Fibroblast of lung (primary cell): ENCODE measurements at regions not wholly inside any gene's neighbourhood (a gene's known extent, or its start where the extent isn't known, plus 50 kb on each side); places are given as distances from the start of the nearest gene placed in this dataset.

Source experiments
- DNase-seq, 2 donors: peaks; one replicate each; pipeline versions ENCODE4 v3.0.0 to v3.0.0-alpha.2; 2010; ENCODE audit warnings: low read depth in 2 of 2
- H2AFZ ChIP-seq: 2 replicates; pipeline ENCODE4 v1.5.1; 2012; ENCODE audit warnings: low read length, control low read depth, inconsistent platforms
- H3K27ac ChIP-seq: 2 replicates; pipeline ENCODE4 v1.5.1; 2011; ENCODE audit warnings: low read length, control low read depth; ENCODE audit not compliant: insufficient read depth
- H3K27me3 ChIP-seq: 2 replicates; pipeline ENCODE4 v1.5.1; 2011; ENCODE audit warnings: mild to moderate bottlenecking, low read length; ENCODE audit not compliant: control insufficient read depth, insufficient read depth
- H3K36me3 ChIP-seq: 2 replicates; pipeline ENCODE4 v1.5.1; 2011; ENCODE audit warnings: low read length; ENCODE audit not compliant: control insufficient read depth, insufficient read depth
- H3K4me1 ChIP-seq: 2 replicates; pipeline ENCODE4 v1.5.1; 2011; ENCODE audit warnings: low read length; ENCODE audit not compliant: control insufficient read depth, insufficient read depth; ENCODE audit errors: extremely low read depth
- H3K4me2 ChIP-seq: 2 replicates; pipeline ENCODE4 v1.5.1; 2011; ENCODE audit warnings: low read length, control low read depth; ENCODE audit not compliant: insufficient read depth; ENCODE audit errors: extremely low read depth
- H3K4me3 ChIP-seq, 4 experiments: fragments of 200-600 bp in 1 of 4; sonication (generic) in 1 of 4; replicated peaks in 1 of 4; 2 replicates each; pipeline ENCODE4 v1.5.1; 2011 to 2016; ENCODE audit warnings: low read length in 4 of 4, low read depth in 3 of 4, mild to moderate bottlenecking in 3 of 4, control low read depth in 2 of 4, inconsistent platforms in 1 of 4, mixed read lengths in 1 of 4; ENCODE audit not compliant: insufficient read depth in 1 of 4; ENCODE audit errors: control extremely low read depth in 1 of 4
- H3K79me2 ChIP-seq: 2 replicates; pipeline ENCODE4 v1.5.1; 2012; ENCODE audit warnings: mild to moderate bottlenecking, low read length, inconsistent platforms; ENCODE audit not compliant: control insufficient read depth, insufficient read depth
- H3K9ac ChIP-seq: 2 replicates; pipeline ENCODE4 v1.5.1; 2011; ENCODE audit warnings: mild to moderate bottlenecking, low read length, control low read depth; ENCODE audit not compliant: insufficient read depth
- H3K9me3 ChIP-seq: 2 replicates; pipeline ENCODE4 v1.5.1; 2012; ENCODE audit warnings: low read depth, low read length; ENCODE audit not compliant: control insufficient read depth, insufficient read depth
- H4K20me1 ChIP-seq: 2 replicates; pipeline ENCODE4 v1.5.1; 2011; ENCODE audit warnings: low read length; ENCODE audit not compliant: control insufficient read depth, insufficient read depth; ENCODE audit errors: extremely low read depth
- EZH2 ChIP-seq: IDR thresholded peaks from 2 replicates; pipeline ENCODE4 v1.5.1; 2012; ENCODE audit warnings: low read length, control low read depth, mild to moderate bottlenecking; ENCODE audit errors: missing control alignments
- TF ChIP-seq, protein P1 (sequence below), 2 donors: IDR thresholded peaks in 1 of 2; conservative IDR thresholded peaks in 1 of 2; 1 replicate in 1 of 2; 2 replicates in 1 of 2; pipeline ENCODE4 v1.5.1; 2011 to 2012; ENCODE audit warnings: low read length in 2 of 2, control low read depth in 1 of 2, inconsistent platforms in 1 of 2, low read depth in 1 of 2, mild to moderate bottlenecking in 1 of 2

DNA sequence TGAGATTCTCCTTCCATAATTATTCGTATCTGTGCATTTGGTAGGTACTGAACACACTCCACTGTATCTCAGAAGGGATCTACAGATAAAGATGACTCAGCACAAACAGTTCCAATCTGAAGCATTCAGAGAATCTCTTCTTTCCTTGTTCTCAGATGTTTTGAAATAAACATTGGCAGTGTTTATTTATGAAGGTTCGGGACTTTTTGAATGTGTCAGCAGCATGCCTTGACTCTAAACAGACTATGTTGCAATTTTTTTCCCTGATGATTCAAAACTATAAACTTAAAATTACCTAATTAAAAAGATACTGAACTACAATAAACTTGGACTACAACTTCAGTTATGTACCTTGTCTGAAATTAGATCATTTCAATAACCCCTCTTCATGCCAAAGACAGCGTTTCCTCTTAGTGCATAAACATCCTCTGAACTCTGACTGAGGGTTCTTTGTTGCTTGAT, 612.9 kb upstream of the TBL1XR1 start:
- Histone ChIP-seq H3K4me1 (no peaks in the 10 kb centered on the region), H3K27me3 (no peaks in the 10 kb centered on the region), H3K9ac (no peak overlapping the region), H3K4me2 (no peak overlapping the region), H3K79me2 (no peaks in the 10 kb centered on the region), H3K9me3 (no peaks in the 10 kb centered on the region), H4K20me1 (no peaks in the 10 kb centered on the region), H3K27ac (no peak overlapping the region), H3K4me3 (no peak overlapping the region), H3K36me3 (no peaks in the 10 kb centered on the region), H2AFZ (no peak overlapping the region)
- TF ChIP-seq, protein P1, sequence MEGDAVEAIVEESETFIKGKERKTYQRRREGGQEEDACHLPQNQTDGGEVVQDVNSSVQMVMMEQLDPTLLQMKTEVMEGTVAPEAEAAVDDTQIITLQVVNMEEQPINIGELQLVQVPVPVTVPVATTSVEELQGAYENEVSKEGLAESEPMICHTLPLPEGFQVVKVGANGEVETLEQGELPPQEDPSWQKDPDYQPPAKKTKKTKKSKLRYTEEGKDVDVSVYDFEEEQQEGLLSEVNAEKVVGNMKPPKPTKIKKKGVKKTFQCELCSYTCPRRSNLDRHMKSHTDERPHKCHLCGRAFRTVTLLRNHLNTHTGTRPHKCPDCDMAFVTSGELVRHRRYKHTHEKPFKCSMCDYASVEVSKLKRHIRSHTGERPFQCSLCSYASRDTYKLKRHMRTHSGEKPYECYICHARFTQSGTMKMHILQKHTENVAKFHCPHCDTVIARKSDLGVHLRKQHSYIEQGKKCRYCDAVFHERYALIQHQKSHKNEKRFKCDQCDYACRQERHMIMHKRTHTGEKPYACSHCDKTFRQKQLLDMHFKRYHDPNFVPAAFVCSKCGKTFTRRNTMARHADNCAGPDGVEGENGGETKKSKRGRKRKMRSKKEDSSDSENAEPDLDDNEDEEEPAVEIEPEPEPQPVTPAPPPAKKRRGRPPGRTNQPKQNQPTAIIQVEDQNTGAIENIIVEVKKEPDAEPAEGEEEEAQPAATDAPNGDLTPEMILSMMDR (conservative IDR thresholded peaks at IDR 0.05 in 1 of 2, IDR thresholded peaks at IDR 0.05 in 1 of 2; ENCODE audit: low read depth in 1 of 2, low read length in 2 of 2) = no peak
- TF ChIP-seq EZH2 = no peak
- peak; percentile 83 to 94 for DNase-seq

DNA sequence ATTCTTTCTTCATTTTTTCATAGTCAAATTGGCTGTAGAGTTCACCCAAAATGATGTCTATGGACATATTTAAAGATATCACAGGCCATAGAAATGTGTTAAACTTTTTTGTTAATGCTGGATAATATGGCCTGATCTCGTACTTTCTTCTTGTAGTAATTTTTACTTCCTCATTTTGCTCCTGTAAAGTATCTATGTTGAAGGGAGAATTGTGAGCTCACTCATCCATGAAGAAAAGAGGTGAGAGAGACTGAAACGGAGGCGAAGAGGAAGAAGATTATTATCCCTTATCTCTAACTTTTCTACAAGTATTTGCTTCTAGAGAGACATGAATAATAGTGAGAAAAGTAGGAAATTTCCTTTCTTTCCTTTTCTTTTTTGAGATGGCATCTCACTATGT, 613.8 kb upstream of the TBL1XR1 start:
- Histone ChIP-seq H3K4me1 (no peaks in the 10 kb centered on the region), H3K4me3 (no peak overlapping the region), H3K4me2 (no peak overlapping the region), H3K79me2 (no peaks in the 10 kb centered on the region), H3K36me3 (no peaks in the 10 kb centered on the region), H4K20me1 (no peaks in the 10 kb centered on the region), H3K27me3 (no peaks in the 10 kb centered on the region), H2AFZ (no peak overlapping the region), H3K27ac (no peak overlapping the region), H3K9me3 (no peaks in the 10 kb centered on the region), H3K9ac (no peak overlapping the region)
- DNase-seq = no peak
- TF ChIP-seq, protein P1 (conservative IDR thresholded peaks at IDR 0.05 in 1 of 2, IDR thresholded peaks at IDR 0.05 in 1 of 2; ENCODE audit: low read depth in 1 of 2, low read length in 2 of 2) = no peak
- no peak for TF ChIP-seq EZH2

DNA sequence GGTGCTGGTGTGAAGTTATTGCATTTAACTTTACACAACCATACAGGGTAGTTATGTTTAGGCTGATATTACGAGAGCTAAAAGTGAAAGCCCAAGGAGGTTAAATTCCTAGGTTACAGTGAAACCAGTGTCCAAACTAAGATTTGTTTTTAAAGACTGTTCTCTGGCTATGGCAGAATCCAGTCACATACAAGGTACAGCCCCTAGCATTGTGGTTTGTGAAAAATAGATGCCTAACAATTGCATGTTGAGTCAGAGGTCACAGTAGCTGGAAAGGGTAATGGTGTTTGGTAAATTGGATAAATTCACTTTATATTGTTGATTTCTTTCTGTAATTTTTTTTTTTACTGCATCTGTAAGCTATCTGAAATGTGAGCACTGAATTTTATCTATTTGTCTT, 614.6 kb upstream of the TBL1XR1 start:
- Histone ChIP-seq H3K4me3 (no peak overlapping the region), H3K36me3 (no peaks in the 10 kb centered on the region), H3K4me2 (no peak overlapping the region), H3K4me1 (peaks cover 3% of the 10 kb centered on the region), H3K79me2 (no peaks in the 10 kb centered on the region), H3K9ac (no peak overlapping the region), H3K9me3 (no peaks in the 10 kb centered on the region), H4K20me1 (no peaks in the 10 kb centered on the region), H3K27me3 (no peaks in the 10 kb centered on the region), H2AFZ (no peak overlapping the region), H3K27ac (no peak overlapping the region)
- TF ChIP-seq EZH2 = no peak
- TF ChIP-seq, protein P1 (conservative IDR thresholded peaks at IDR 0.05 in 1 of 2, IDR thresholded peaks at IDR 0.05 in 1 of 2; ENCODE audit: low read depth in 1 of 2, low read length in 2 of 2) = no peak
- DNase-seq = no peak
